ENCODE measurements at regions not wholly inside any gene's neighbourhood (a gene's known extent, or its start where the extent isn't known, plus 50 kb on each side); places are given as distances from the start of the nearest gene placed in this dataset.
A peak's percentile ranks its signal among the peaks of the same experiment; 100 is the strongest.
"Not testable (repeated sequence)": the region's sequence is repeated elsewhere in the genome, so short reads cannot be mapped to it uniquely, and the experiment has no call there.

- TF ChIP-seq ZNF235 (CRISPR knock-in tag; IDR thresholded peaks at IDR 0.05; ENCODE audit: borderline replicate concordance) (no peak), RBFOX2 (IDR thresholded peaks at IDR 0.05; ENCODE audit: low read depth, low read length) (no peak)
These were observed 198.0 kb upstream of the FBXL4 start (continued) for GRCh38 chr6:99145738-99146137.

- BruUV-seq (replicated peaks) = no TSS peak
- FAIRE-seq (no peak), ATAC-seq (no peak), DNase-seq (ENCODE audit: low spot score) (no peak)
- POLR2A ChIA-PET = no interaction called here
- Histone ChIP-seq H3K27me3 (ENCODE audit: control insufficient read depth in 1 of 2, insufficient read depth in 2 of 2, low read length in 2 of 2) (peaks cover 0 to 6% of the 10 kb centered on the region in 2 experiments; a peak in 1 of 5 replicates), H3K79me2 (ENCODE audit: insufficient read depth, low read length) (no peaks in the 10 kb centered on the region), H3K36me3 (replicated peaks in 1 of 2; ENCODE audit: control insufficient read depth in 1 of 2, insufficient read depth in 2 of 2, low read length in 2 of 2) (no peaks in the 10 kb centered on the region), H2AFZ (ENCODE audit: low read length) (no peak overlapping the region), H3K9me3 (ENCODE audit: low read length) (no peaks in the 10 kb centered on the region), H3K4me2 (ENCODE audit: low read depth, low read length) (no peak overlapping the region), H3K9ac (ENCODE audit: insufficient read depth, low read depth, low read length) (no peak overlapping the region), H3K27ac (ENCODE audit: extremely low read length, insufficient read depth, low read length) (no peak overlapping the region), H3K4me1 (ENCODE audit: insufficient read depth, low read length) (no peaks in the 10 kb centered on the region), H3K4me3 (replicated peaks in 1 of 3; ENCODE audit: insufficient read depth in 1 of 3, low read depth in 2 of 3, low read length in 3 of 3) (no peak overlapping the region), H4K20me1 (ENCODE audit: insufficient read depth, low read length) (no peaks in the 10 kb centered on the region)
- intact Hi-C loops (cut with micrococcal nuclease; ENCODE audit: unreplicated experiment) = no loop called here
- in situ Hi-C loops (cut with HindIII; ENCODE audit: extremely low pct_ligation_motif_present, low pct_unique_long_range_greater_than_20kb) = no loop called here
- TF ChIP-seq BCL6 (CRISPR knock-in tag; IDR thresholded peaks at IDR 0.05) = peak; percentile 61
- TF ChIP-seq TRIM22 (IDR thresholded peaks at IDR 0.05) = no peak
- CTCF ChIA-PET (ENCODE audit: low intra/inter-chr PET ratio, low total read pairs) = no interaction called here
- whole genome bisulfite sequencing (ENCODE audit: low lambda C conversion rate) = 0% methylated on average over 5 of the region's 5 CpGs
These were observed 195.5 kb upstream of the FBXL4 start for GRCh38 chr6:99143108-99143861.

GRCh38 chr6:99141906-99142305, 194.2 kb upstream of the FBXL4 start:
- H3K9ac ChIP-seq (ENCODE audit: insufficient read depth, low read depth, low read length); H3K27ac ChIP-seq (ENCODE audit: extremely low read length, insufficient read depth, low read length); H4K20me1 ChIP-seq (ENCODE audit: insufficient read depth, low read length); H3K79me2 ChIP-seq (ENCODE audit: insufficient read depth, low read length); DNase-seq (ENCODE audit: low spot score); BruUV-seq (replicated peaks); POLR2A ChIA-PET; H3K9me3 ChIP-seq (ENCODE audit: low read length); FAIRE-seq; H3K36me3 ChIP-seq (replicated peaks in 1 of 2; ENCODE audit: control insufficient read depth in 1 of 2, insufficient read depth in 2 of 2, low read length in 2 of 2); H3K4me2 ChIP-seq (ENCODE audit: low read depth, low read length); ATAC-seq; H3K27me3 ChIP-seq (ENCODE audit: control insufficient read depth in 1 of 2, insufficient read depth in 2 of 2, low read length in 2 of 2); intact Hi-C loops (cut with micrococcal nuclease; ENCODE audit: unreplicated experiment); in situ Hi-C loops (cut with HindIII; ENCODE audit: extremely low pct_ligation_motif_present, low pct_unique_long_range_greater_than_20kb); H3K4me3 ChIP-seq (replicated peaks in 1 of 3; ENCODE audit: insufficient read depth in 1 of 3, low read depth in 2 of 3, low read length in 3 of 3); CTCF ChIA-PET (ENCODE audit: low intra/inter-chr PET ratio, low total read pairs); H3K4me1 ChIP-seq (ENCODE audit: insufficient read depth, low read length); H2AFZ ChIP-seq (ENCODE audit: low read length): not testable (repeated sequence)
- no CpG with 5 or more reads among the region's 29 CpGs for WGBS (ENCODE audit: low lambda C conversion rate)
